ENCODE measurements at regions not wholly inside any gene's neighbourhood (a gene's known extent, or its start where the extent isn't known, plus 50 kb on each side); places are given as distances from the start of the nearest gene placed in this dataset.
"Not testable (repeated sequence)": the region's sequence is repeated elsewhere in the genome, so short reads cannot be mapped to it uniquely, and the experiment has no call there.

GRCh38 chr14:22179190-22179589, 409.8 kb downstream of the DAD1 start:
- peak in 1 of 8 experiments; percentile 51 for ATAC-seq (replicated peaks in 6 of 8)
- Histone ChIP-seq H3K4me1 (replicated peaks in 1 of 2) (no peaks in the 10 kb centered on the region), H3K27ac (no peak overlapping the region), H3K4me3 (no peak overlapping the region)
- in situ Hi-C loops (cut with MboI; ENCODE audit: low pct_unique_long_range_greater_than_20kb in 2 of 9, low sequenced_read_pairs in 9 of 9, unreplicated experiment in 9 of 9), result no loop called here
- 27 to 100% (median 85%) methylated on average over 1 to 3 of the region's 3 CpGs; no CpG with 5 or more reads in 2 of the 10 experiments for WGBS, 10 experiments

- peak in 2 of 8 experiments; percentile 62 to 94 for ATAC-seq (replicated peaks in 6 of 8)
- in situ Hi-C loops (cut with MboI; ENCODE audit: low pct_unique_long_range_greater_than_20kb in 2 of 9, low sequenced_read_pairs in 9 of 9, unreplicated experiment in 9 of 9), result no loop called here
- H3K4me3 ChIP-seq, result no peak overlapping the region
- 25 to 100% (median 82%) methylated on average over 1 to 2 of the region's 2 CpGs; no CpG with 5 or more reads in 3 of the 10 experiments for WGBS, 10 experiments
- no peaks in the 10 kb centered on the region for H3K4me1 ChIP-seq (replicated peaks in 1 of 2)
- no peak overlapping the region for H3K27ac ChIP-seq
Measured at GRCh38 chr14:22178333-22178839, 410.6 kb downstream of the DAD1 start.

GRCh38 chr14:22177870-22178269, 411.2 kb downstream of the DAD1 start:
- WGBS, 10 experiments, result 16 to 100% (median 76%) methylated on average over 1 to 4 of the region's 4 CpGs

GRCh38 chr14:22176957-22177356, 412.1 kb downstream of the DAD1 start:
- in situ Hi-C loops (cut with MboI; ENCODE audit: low pct_unique_long_range_greater_than_20kb in 2 of 9, low sequenced_read_pairs in 9 of 9, unreplicated experiment in 9 of 9), result no loop called here
- no peaks in the 10 kb centered on the region for H3K4me1 ChIP-seq (replicated peaks in 1 of 2)
- no peak overlapping the region for H3K27ac ChIP-seq
- 43 to 90% (median 79%) methylated on average over 1 of the region's 1 CpG; no CpG with 5 or more reads in 6 of the 10 experiments for WGBS, 10 experiments
- no peak overlapping the region for H3K4me3 ChIP-seq
- no peak for ATAC-seq (replicated peaks in 6 of 8)

More at GRCh38 chr14:22177870-22178269, 411.2 kb downstream of the DAD1 start:
- peak in 2 of 8 experiments; percentile 18 to 38 for ATAC-seq (replicated peaks in 6 of 8)
- no peak overlapping the region for H3K27ac ChIP-seq
- in situ Hi-C loops (cut with MboI; ENCODE audit: low pct_unique_long_range_greater_than_20kb in 2 of 9, low sequenced_read_pairs in 9 of 9, unreplicated experiment in 9 of 9), result no loop called here
- no peak overlapping the region for H3K4me3 ChIP-seq
- no peaks in the 10 kb centered on the region for H3K4me1 ChIP-seq (replicated peaks in 1 of 2)

- 0 to 100% (median 40%) methylated on average over 1 of the region's 1 CpG; no CpG with 5 or more reads in 3 of the 10 experiments for WGBS, 10 experiments
- in situ Hi-C loops (cut with MboI; ENCODE audit: low pct_unique_long_range_greater_than_20kb in 2 of 9, low sequenced_read_pairs in 9 of 9, unreplicated experiment in 9 of 9), result not testable (repeated sequence)
Measured at GRCh38 chr14:22175278-22175558, 413.8 kb downstream of the DAD1 start.

GRCh38 chr14:22174412-22175277, 414.4 kb downstream of the DAD1 start:
- ATAC-seq (replicated peaks in 6 of 8), result no peak
- Histone ChIP-seq H3K4me1 (replicated peaks in 1 of 2) (no peaks in the 10 kb centered on the region), H3K27ac (no peak overlapping the region), H3K4me3 (no peak overlapping the region)
- in situ Hi-C loops (cut with MboI; ENCODE audit: low pct_unique_long_range_greater_than_20kb in 2 of 9, low sequenced_read_pairs in 9 of 9, unreplicated experiment in 9 of 9), result no loop called here
- 26 to 88% (median 63%) methylated on average over 2 to 8 of the region's 8 CpGs for WGBS, 10 experiments

More at GRCh38 chr14:22175278-22175558, 413.8 kb downstream of the DAD1 start:
- H3K27ac ChIP-seq; H3K4me1 ChIP-seq (replicated peaks in 1 of 2); ATAC-seq (replicated peaks in 6 of 8); H3K4me3 ChIP-seq: not testable (repeated sequence)

- peak in 3 of 8 experiments; percentile 37 to 54 (median 38) for ATAC-seq (replicated peaks in 6 of 8)
- in situ Hi-C loops (cut with MboI; ENCODE audit: low pct_unique_long_range_greater_than_20kb in 2 of 9, low sequenced_read_pairs in 9 of 9, unreplicated experiment in 9 of 9), result no loop called here
- Histone ChIP-seq H3K4me3 (no peak overlapping the region), H3K4me1 (replicated peaks in 1 of 2) (no peaks in the 10 kb centered on the region), H3K27ac (no peak overlapping the region)
- 7 to 87% (median 83%) methylated on average over 1 to 6 of the region's 8 CpGs; no CpG with 5 or more reads in 1 of the 10 experiments for WGBS, 10 experiments
Measured at GRCh38 chr14:22168092-22168955, 420.7 kb downstream of the DAD1 start.

GRCh38 chr14:22164616-22165015, 424.4 kb downstream of the DAD1 start:
- H3K4me1 ChIP-seq (replicated peaks in 1 of 2), result no peaks in the 10 kb centered on the region
- WGBS, 10 experiments, result 0 to 97% (median 74%) methylated on average over 1 to 3 of the region's 3 CpGs; no CpG with 5 or more reads in 1 of the 10 experiments
- no peak overlapping the region for H3K27ac ChIP-seq
- in situ Hi-C loops (cut with MboI; ENCODE audit: low pct_unique_long_range_greater_than_20kb in 2 of 9, low sequenced_read_pairs in 9 of 9, unreplicated experiment in 9 of 9), result no loop called here
- ATAC-seq (replicated peaks in 6 of 8), result peak in 2 of 8 experiments; percentile 13 to 36
- H3K4me3 ChIP-seq, result no peak overlapping the region

- H3K27ac ChIP-seq, result no peak overlapping the region
- peak in 2 of 8 experiments; percentile 12 to 69 for ATAC-seq (replicated peaks in 6 of 8)
- in situ Hi-C loops (cut with MboI; ENCODE audit: low pct_unique_long_range_greater_than_20kb in 2 of 9, low sequenced_read_pairs in 9 of 9, unreplicated experiment in 9 of 9), result no loop called here
- no peaks in the 10 kb centered on the region for H3K4me1 ChIP-seq (replicated peaks in 1 of 2)
- no peak overlapping the region for H3K4me3 ChIP-seq
Measured at GRCh38 chr14:22163051-22163450, 426.0 kb downstream of the DAD1 start.

- Histone ChIP-seq H3K27ac (no peak overlapping the region), H3K4me3 (no peak overlapping the region), H3K4me1 (replicated peaks in 1 of 2) (no peaks in the 10 kb centered on the region)
- peak in 6 of 8 experiments; percentile 27 to 73 (median 68) for ATAC-seq (replicated peaks in 6 of 8)
- in situ Hi-C loops (cut with MboI; ENCODE audit: low pct_unique_long_range_greater_than_20kb in 2 of 9, low sequenced_read_pairs in 9 of 9, unreplicated experiment in 9 of 9), result no loop called here
- 0 to 71% (median 57%) methylated on average over 1 to 2 of the region's 2 CpGs; no CpG with 5 or more reads in 5 of the 10 experiments for WGBS, 10 experiments
Measured at GRCh38 chr14:22159957-22160356, 429.1 kb downstream of the DAD1 start.

GRCh38 chr14:22159099-22159498, 429.9 kb downstream of the DAD1 start:
- no peak overlapping the region for H3K4me3 ChIP-seq
- WGBS, 10 experiments, result 50 to 93% (median 77%) methylated on average over 1 to 3 of the region's 3 CpGs; no CpG with 5 or more reads in 2 of the 10 experiments
- H3K4me1 ChIP-seq (replicated peaks in 1 of 2), result no peaks in the 10 kb centered on the region
- no peak for ATAC-seq (replicated peaks in 6 of 8)
- in situ Hi-C loops (cut with MboI; ENCODE audit: low pct_unique_long_range_greater_than_20kb in 2 of 9, low sequenced_read_pairs in 9 of 9, unreplicated experiment in 9 of 9), result no loop called here
- H3K27ac ChIP-seq, result no peak overlapping the region

GRCh38 chr14:22158560-22158959, 430.5 kb downstream of the DAD1 start:
- ATAC-seq (replicated peaks in 6 of 8), result no peak
- in situ Hi-C loops (cut with MboI; ENCODE audit: low pct_unique_long_range_greater_than_20kb in 2 of 9, low sequenced_read_pairs in 9 of 9, unreplicated experiment in 9 of 9), result no loop called here
- H3K27ac ChIP-seq, result no peak overlapping the region
- WGBS, 10 experiments, result 50 to 100% (median 100%) methylated on average over 1 of the region's 1 CpG; no CpG with 5 or more reads in 3 of the 10 experiments
- no peaks in the 10 kb centered on the region for H3K4me1 ChIP-seq (replicated peaks in 1 of 2)
- no peak overlapping the region for H3K4me3 ChIP-seq

GRCh38 chr14:22155571-22155970, 433.5 kb downstream of the DAD1 start:
- H3K4me3 ChIP-seq, result no peak overlapping the region
- 0 to 80% (median 30%) methylated on average over 1 to 2 of the region's 2 CpGs; no CpG with 5 or more reads in 2 of the 10 experiments for WGBS, 10 experiments
- ATAC-seq (replicated peaks in 6 of 8), result peak in 2 of 8 experiments; percentile 44 to 61
- H3K4me1 ChIP-seq (replicated peaks in 1 of 2), result no peaks in the 10 kb centered on the region
- in situ Hi-C loops (cut with MboI; ENCODE audit: low pct_unique_long_range_greater_than_20kb in 2 of 9, low sequenced_read_pairs in 9 of 9, unreplicated experiment in 9 of 9), result no loop called here
- H3K27ac ChIP-seq, result no peak overlapping the region
